HEK293 (cell line): ENCODE measurements at regions not wholly inside any gene's neighbourhood (a gene's known extent, or its start where the extent isn't known, plus 50 kb on each side); places are given as distances from the start of the nearest gene placed in this dataset.

ENCODE experiments used
- CTCF ChIP-seq: fragments of 450-650 bp; formaldehyde crosslinking; IDR thresholded peaks from 2 replicates; pipeline ENCODE4 v1.5.1; 2016; ENCODE audit warnings: missing biosample characterization, missing genetic modification characterization
- PBX3 ChIP-seq: sonication (generic); formaldehyde crosslinking; IDR thresholded peaks from 2 replicates; pipeline ENCODE4 v1.8.1; 2022; ENCODE audit warnings: mild to moderate bottlenecking, moderate library complexity, missing genetic modification reagents
- SCRT1 ChIP-seq: fragments of 450-650 bp; formaldehyde crosslinking; IDR thresholded peaks from 2 replicates; pipeline ENCODE4 v1.5.1; 2016; ENCODE audit warnings: missing biosample characterization, missing genetic modification characterization, borderline replicate concordance
- TCF7L2 ChIP-seq: IDR thresholded peaks from 2 replicates; pipeline ENCODE4 v1.6.1; 2011; ENCODE audit warnings: low read depth, mild to moderate bottlenecking, inconsistent platforms, low read length, moderate library complexity, borderline replicate concordance
- ZFP37 ChIP-seq: fragments of 450-650 bp; formaldehyde crosslinking; IDR thresholded peaks from 2 replicates; pipeline ENCODE4 v1.5.1; 2016; ENCODE audit warnings: missing biosample characterization, missing genetic modification characterization
- ZNF202 ChIP-seq: fragments of 450-650 bp; formaldehyde crosslinking; IDR thresholded peaks from 2 replicates; pipeline ENCODE4 v1.5.1; 2016; ENCODE audit warnings: missing biosample characterization, missing genetic modification characterization, borderline replicate concordance
- ZNF292 ChIP-seq: fragments of 450-650 bp; formaldehyde crosslinking; IDR thresholded peaks from 2 replicates; pipeline ENCODE4 v1.5.1; 2016; ENCODE audit warnings: low read depth, missing biosample characterization, missing genetic modification characterization, borderline replicate concordance
- ZNF324 ChIP-seq: fragments of 450-650 bp; formaldehyde crosslinking; IDR thresholded peaks from 2 replicates; pipeline ENCODE4 v1.5.1; 2016; ENCODE audit warnings: missing biosample characterization, missing genetic modification characterization
- ZNF501 ChIP-seq: fragments of 450-650 bp; formaldehyde crosslinking; IDR thresholded peaks from 2 replicates; pipeline ENCODE4 v1.5.1; 2016; ENCODE audit warnings: missing biosample characterization, missing genetic modification characterization
- ZNF639 ChIP-seq: fragments of 450-650 bp; formaldehyde crosslinking; IDR thresholded peaks from 2 replicates; pipeline ENCODE4 v1.5.1; 2016; ENCODE audit warnings: missing biosample characterization, missing genetic modification characterization
- ZSCAN30 ChIP-seq: fragments of 450-650 bp; IDR thresholded peaks from 2 replicates; pipeline ENCODE4 v1.5.1; 2018; ENCODE audit warnings: missing biosample characterization, mild to moderate bottlenecking, missing genetic modification characterization, moderate library complexity

GRCh38 chr1:177812144-177812543 is 157.7 kb downstream of the SEC16B start:
- TF ChIP-seq CTCF (tag by site-specific recombination) (no peak), ZSCAN30 (tag by site-specific recombination) (no peak), ZNF639 (no peak), ZNF501 (tag by site-specific recombination) (no peak), SCRT1 (tag by site-specific recombination) (no peak), TCF7L2 (no peak), ZFP37 (no peak), ZNF324 (tag by site-specific recombination) (no peak), ZNF292 (no peak), PBX3 (CRISPR knock-in tag) (no peak), ZNF202 (tag by site-specific recombination) (no peak)
